Hematopoietic multipotent progenitor cell treated with erythropoietin and hydrocortisone succinate and interleukin-3 and kit ligand, for 17 days (in vitro differentiated cells): ENCODE measurements at regions not wholly inside any gene's neighbourhood (a gene's known extent, or its start where the extent isn't known, plus 50 kb on each side); places are given as distances from the start of the nearest gene placed in this dataset.

Experiments
- DNase-seq: peaks from one replicate; pipeline ENCODE4 v3.0.0-alpha.2; 2015; ENCODE audit warnings: low spot score

GRCh38 chr15:72919936-72920465, 132.3 kb upstream of the NEO1 start:
- no peak for DNase-seq

DNA sequence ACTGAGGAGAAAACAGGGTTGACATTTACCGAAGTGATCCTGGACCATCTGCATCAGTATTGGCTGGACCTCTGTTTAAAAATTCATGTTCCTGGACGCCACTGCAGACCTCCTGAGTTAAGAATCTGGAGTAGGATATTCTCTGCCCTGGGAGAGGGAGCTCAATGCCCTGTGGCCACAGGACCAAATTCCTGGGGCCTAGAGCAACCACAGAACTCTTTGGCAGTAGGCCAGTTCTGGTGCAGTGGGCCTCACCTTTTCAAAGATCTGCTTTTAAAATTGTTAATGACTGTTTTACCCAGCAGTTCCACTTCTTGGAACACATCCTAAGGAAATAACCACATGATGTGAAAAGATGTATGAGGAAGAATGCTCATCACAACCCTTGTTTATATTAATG, 133.3 kb upstream of the ADPGK start:
- no peak for DNase-seq

GRCh38 chr15:72916378-72916777, 132.8 kb upstream of the ADPGK start:
- DNase-seq = no peak

DNA sequence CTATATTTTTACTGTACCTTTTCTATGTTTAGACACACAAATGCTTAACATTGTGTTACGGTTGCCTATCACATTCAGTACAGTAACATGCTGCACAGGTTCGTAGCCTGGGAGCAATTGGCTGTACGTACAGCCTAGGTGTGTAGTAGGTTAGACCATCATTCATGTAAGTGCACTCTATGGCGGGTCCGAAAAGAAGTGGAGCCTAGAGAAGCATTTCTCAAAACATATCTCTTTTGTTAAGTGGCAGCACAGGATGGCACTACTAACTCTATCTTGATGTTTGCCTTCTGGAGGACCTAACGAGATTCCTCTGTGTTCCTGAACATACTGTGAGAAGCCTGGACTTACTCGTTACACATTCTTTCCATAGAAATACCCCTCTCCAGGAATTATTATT, 132.3 kb upstream of the ADPGK start:
- DNase-seq = no peak

- no peak for DNase-seq
These were observed 129.4 kb upstream of the ADPGK start for GRCh38 chr15:72912996-72913395.

GRCh38 chr15:72912121-72912520, 128.6 kb upstream of the ADPGK start:
- no peak for DNase-seq

- no peak for DNase-seq
These were observed 128.1 kb upstream of the ADPGK start for GRCh38 chr15:72911626-72912025.

GRCh38 chr15:72908713-72909112, 125.2 kb upstream of the ADPGK start:
- no peak for DNase-seq

DNA sequence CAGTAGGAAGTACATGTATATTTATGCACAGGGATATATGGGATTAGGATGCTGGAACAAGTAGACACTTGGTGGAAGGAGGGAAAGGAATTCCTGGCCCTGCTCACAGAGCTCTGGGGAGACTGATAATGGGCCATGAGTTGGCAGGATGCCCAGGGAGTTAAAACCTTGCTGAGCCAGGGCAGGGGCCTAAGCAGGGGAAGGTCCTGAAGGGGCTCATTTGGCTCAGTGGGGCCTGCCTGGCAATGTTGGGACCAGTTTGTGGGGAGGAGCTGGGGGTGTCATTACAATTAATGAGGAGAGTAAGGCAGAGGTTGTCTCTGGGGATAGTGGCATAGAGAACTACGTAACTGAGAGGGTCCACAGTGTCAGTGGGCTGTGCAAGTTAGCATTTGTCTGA, 124.2 kb upstream of the ADPGK start:
- no peak for DNase-seq

GRCh38 chr15:72902919-72903260, 119.3 kb upstream of the ADPGK start:
- DNase-seq = no peak

DNA sequence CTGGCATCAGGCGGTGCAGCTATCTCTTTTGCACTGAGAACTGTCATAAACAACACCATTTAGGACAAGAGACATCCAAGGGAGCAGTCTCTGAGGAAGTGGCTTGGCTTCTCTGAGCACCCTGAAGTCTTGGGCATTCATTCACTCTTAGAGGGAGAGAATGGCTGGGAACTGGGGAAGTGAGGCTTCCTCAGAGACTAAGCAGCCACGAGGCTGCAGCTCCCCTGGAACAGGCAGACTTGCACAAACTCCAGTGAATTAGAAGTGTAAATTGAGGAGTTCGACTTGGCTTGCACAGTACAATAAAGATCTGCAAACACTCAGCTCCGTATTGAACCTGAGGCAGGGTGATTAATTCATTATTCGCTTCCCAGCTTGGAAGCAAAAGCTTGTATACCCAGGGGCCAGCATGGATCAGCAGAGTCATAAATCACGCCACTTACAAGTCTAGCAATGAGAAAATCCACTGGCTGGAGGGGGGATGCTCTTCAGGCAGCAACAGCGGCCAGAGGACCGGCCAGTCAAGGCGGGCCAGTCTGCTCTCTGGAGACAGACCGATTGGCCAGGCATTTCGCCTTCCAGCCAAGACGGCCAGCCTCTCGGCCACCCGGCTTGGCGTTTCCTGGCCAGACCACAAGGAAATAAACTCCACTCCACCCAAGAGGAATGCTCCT, 118.8 kb upstream of the ADPGK start:
- no peak for DNase-seq

DNA sequence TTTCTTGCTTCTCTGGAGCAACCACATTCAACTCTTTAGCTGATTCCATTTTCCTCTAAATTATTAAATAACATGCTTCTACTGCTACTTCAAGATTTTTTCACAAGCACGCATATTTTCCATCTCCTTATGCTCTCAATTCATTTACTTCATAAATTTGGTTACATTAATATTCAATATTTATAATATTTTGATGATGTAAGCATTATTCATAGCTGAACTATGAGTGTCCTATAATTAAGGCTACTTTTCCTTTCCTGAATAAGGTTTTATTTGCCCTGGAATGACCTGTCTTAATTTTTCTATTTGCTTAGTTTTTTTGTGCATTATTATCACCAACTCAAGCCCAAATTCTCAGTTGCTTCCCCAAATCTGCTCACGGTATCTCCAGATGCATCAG, 109.4 kb upstream of the ADPGK start:
- no peak for DNase-seq

GRCh38 chr15:72890043-72890442, 106.5 kb upstream of the ADPGK start:
- DNase-seq = no peak

DNA sequence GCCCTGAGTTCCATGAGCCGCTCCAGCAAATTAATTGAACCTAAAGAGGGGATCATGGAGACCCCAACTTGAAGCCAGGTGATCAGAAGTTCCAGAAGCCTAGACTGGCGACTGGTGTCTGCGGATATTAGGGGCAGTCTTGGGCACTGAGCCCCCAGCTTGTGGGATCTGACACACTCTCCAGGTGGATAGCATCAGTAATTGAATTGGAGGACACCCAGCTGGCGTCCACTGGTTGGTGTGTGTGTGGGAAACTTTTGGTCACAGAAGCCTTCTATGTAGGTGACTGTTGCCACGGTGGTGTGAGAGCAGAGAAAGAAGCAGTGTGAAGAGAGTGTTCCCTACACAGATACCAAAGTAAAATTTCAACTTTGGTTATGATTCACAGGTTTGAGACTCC, 106.0 kb upstream of the ADPGK start:
- DNase-seq = no peak

- DNase-seq = no peak
These were observed 105.3 kb upstream of the ADPGK start for GRCh38 chr15:72888811-72889210.

DNA sequence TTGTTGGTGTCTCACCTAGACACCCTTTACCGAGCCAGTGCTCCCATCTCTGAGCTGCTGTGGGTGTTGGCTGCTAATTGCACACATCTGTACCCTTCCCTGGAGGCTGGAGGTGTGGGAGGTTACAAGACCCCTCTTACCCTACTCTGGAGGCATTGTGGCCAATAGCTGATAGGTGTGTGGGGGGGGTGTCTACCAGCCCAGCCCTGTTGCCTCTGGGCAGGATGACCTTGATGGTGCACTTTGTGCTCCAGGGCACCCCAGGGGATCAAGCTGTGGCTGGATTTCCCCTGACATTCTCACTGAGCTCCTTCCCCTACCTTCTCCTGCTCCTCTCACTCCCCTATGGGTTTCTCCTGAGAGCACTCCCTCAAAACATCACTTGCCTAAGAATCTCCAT, 104.7 kb upstream of the ADPGK start:
- DNase-seq = no peak

GRCh38 chr15:72887376-72887775, 103.8 kb upstream of the ADPGK start:
- DNase-seq = no peak

DNA sequence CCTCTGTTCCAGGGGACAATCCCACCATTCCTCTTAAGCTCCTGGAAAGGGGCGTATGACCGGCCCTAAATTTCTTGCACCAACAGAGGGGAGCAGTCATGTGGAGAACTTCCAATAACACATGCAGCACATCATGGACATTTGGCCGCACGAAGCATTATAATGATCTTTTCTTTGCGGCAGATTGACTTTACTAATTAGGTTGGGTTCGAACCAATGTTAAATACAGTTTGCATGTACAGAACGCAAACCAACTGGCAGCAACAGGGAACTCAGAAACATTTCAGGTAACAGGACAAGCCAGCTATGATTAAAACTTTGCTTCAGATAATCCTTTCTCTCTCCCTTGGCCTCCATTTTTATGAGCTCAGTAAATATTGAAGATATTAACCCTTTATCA, 100.8 kb upstream of the ADPGK start:
- no peak for DNase-seq

DNA sequence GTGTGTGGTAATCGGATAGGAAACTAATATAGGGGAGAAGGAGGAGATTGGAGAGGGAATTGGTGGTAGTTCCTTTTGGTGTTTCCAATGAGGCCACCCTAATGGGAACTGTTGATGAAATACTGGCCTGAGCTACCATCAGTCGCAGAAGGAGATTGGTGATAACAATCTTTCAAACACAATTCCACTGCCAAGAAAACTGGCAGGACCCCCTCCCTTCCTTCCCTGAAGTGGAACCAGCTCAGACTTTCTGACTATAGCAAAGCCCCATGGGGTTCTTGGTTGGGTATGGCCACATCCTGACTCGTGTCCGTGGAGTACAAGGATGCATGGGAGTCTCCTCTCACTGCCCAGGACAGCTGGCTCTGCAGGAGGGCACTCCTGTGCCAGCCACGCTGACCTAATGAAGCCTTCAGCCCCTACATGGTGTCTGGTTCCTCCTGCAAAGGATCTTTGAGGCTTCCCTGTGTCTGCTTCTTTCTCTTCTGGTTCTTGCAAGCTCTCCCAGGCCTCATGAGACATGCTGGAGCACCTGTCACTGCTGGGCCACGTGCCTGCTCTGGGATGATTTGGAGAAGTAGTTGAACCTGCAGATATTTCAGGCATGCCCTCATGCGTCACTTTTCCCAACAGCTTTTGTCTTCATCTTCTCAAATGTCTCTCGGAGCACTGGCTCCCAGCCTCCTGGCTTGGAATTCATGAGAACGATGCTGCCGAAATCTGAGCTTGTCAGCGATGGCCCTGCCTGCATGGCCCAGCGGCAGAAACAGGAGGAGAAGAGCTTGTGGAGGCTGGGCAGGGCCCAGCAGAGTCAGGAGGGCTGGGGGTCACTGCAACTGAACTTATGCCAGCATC, 90.0 kb upstream of the ADPGK start:
- DNase-seq = no peak

DNA sequence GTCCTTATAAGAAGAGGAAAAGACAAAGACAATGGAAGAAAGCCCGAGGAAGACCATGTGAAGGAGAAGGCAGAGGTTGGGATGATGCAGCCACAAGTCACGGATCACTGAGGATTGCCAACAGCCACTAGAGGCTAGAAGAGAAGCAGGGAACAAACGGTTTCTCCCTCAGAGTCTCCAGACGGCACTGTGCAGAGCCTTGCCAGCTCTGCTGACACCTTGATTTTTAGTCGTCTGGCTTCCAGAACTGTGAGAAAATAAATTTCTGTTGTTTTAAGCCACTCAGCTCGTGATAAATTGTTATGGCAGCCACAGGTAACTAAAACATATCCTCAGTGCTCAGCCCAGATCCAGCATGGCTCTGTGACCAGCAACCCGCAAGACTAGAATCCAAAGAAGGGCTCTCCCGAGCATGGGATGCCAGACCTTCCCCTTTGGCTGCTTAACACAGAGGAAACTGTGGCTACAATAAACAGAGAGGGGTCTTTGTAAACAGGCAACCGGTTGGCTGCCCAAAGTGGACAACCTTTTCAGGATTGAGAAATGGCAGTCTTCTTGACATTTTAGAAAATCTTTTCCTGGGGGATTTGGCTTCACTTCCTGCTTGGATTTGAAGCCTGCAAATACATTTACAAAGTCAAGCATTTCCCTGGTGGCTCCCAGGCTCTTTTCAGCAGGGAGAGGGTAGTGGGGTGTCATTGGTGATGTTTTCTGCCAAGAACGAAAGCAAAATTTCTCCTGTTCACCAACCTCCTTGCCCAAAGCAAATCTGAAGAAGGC, 88.7 kb upstream of the ADPGK start:
- DNase-seq = no peak

- no peak for DNase-seq
These were observed 83.5 kb upstream of the ADPGK start for GRCh38 chr15:72866866-72867616.

DNA sequence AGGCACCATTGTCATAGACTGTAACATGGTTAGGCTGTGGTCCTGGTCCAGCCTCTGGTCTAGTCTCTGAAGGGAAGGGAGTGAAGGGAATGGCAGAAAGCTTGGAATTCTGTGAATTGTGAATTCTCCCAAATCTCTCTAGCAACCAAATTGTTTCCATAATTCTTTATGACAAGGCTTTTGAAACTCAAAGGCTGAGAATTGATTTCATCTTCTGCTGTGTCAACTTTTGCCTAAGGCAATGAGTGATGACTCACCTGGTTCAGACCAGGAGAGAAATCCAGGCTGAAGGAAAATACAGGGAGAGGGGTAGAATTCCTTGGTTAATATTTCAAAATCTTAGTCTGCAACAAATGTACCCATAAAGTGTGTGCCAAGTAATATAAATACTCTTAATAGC, 82.6 kb upstream of the ADPGK start:
- no peak for DNase-seq
